Left ventricle myocardium inferior (tissue), 1 donor: ENCODE measurements at regions not wholly inside any gene's neighbourhood (a gene's known extent, or its start where the extent isn't known, plus 50 kb on each side); places are given as distances from the start of the nearest gene placed in this dataset.

ENCODE experiments used
- DNase-seq: peaks from one replicate; pipeline ENCODE4 v3.0.0-alpha.2; 2020
- H3K27ac ChIP-seq: fragments of 200-600 bp; replicated peaks from 2 replicates; pipeline ENCODE4 v1.8.0; 2021
- H3K27me3 ChIP-seq: fragments of 200-600 bp; 2 replicates; pipeline ENCODE4 v1.8.0; 2021; ENCODE audit warnings: low read depth
- H3K36me3 ChIP-seq: fragments of 200-600 bp; 2 replicates; pipeline ENCODE4 v1.8.0; 2021
- H3K4me1 ChIP-seq: fragments of 200-600 bp; 2 replicates; pipeline ENCODE4 v1.8.0; 2021
- H3K4me3 ChIP-seq: fragments of 200-600 bp; 2 replicates; pipeline ENCODE4 v1.8.0; 2021; ENCODE audit warnings: mild to moderate bottlenecking, moderate library complexity
- H3K9me3 ChIP-seq: fragments of 200-600 bp; replicated peaks from 2 replicates; pipeline ENCODE4 v1.8.0; 2021
- CTCF ChIP-seq: fragments of 200-600 bp; IDR thresholded peaks from 2 replicates; pipeline ENCODE4 v1.8.0; 2021; ENCODE audit warnings: antibody characterized with exemption, mild to moderate bottlenecking, borderline replicate concordance
- intact Hi-C: fragments of 100-400 bp; cut with micrococcal nuclease; formaldehyde crosslinking; loops from one replicate; pipeline ENCODE4 v1.11.0; 2022
- donor health status: DM: no; HTN: yes; CAD: no; lungs with severe emphysema.

DNA sequence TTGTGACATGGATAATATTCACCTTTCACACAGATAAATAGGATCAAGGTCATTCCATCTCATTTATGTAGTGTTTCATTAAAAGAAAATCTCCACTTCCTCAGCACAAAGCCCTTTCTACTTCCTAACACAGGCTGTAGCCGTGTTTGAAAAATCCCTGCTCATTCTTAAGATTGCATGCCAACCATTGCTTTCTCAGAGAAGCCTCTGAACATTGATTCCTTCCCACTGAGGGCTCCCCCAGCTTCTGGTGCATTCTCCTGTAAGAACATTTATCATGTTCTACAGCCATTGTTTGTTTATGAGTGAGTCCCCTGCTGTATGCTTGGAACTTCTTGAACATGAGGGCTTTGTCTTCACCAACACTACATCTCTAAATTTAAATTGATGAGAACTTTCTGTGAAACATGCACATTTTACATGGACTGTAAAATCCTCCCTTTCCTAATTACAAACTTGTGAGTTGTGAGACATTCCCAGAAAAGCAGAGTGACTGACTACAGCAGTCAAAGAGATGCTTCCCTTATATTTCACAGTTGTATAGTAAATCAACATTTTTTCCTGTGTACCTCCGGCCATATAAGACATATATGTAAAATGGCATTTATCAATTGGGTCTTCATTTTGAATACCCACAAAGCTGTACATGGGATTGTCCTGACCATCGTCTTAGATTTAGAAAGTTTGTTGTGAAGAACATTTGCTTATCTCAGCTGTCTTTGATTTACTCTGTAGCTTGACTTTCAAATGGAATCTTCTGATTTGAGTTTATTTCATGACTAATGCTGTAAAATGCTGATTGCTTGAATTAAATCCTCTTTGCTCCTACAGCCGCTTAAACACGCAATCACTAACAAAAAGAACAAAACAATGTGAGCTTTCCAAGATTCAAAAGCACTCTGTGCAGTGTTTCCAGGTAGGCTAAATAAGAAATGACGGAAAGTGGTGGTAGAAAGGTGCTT is 600.5 kb upstream of the SLIT2 start:
- Histone ChIP-seq H3K4me3 (no peak overlapping the region), H3K36me3 (no peaks in the 10 kb centered on the region), H3K9me3 (no peaks in the 10 kb centered on the region), H3K27me3 (no peaks in the 10 kb centered on the region), H3K4me1 (peaks cover 4% of the 10 kb centered on the region), H3K27ac (no peak overlapping the region)
- intact Hi-C loops: no loop called here
- no peak for DNase-seq
- no peak for TF ChIP-seq CTCF

GRCh38 chr4:19645589-19645988 is 606.1 kb upstream of the SLIT2 start:
- H3K27ac ChIP-seq: no peak overlapping the region
- no peaks in the 10 kb centered on the region for H3K36me3 ChIP-seq
- DNase-seq: no peak
- no peak overlapping the region for H3K4me3 ChIP-seq
- H3K4me1 ChIP-seq: peaks cover 2% of the 10 kb centered on the region
- H3K27me3 ChIP-seq: no peaks in the 10 kb centered on the region
- intact Hi-C loops: no loop called here
- peaks cover 5% of the 10 kb centered on the region for H3K9me3 ChIP-seq
- no peak for TF ChIP-seq CTCF

DNA sequence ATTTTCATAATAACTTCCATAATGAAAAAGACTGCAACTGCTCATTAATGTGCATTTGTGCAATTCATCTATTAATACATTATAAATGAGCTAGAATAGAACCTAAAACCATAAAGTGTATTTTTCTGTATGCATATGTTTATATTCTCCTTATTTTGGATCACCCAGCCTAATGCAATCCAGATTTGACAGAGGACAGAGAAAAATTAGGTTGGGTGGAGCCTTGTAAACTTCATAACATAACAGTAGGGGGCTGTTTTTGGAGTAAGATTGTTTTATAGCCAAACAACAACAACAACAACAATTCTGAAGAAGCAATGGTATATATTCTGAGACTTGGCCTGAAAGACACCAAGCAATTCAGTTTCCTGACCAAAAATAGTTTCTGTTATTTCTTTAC is 615.3 kb upstream of the SLIT2 start:
- no peaks in the 10 kb centered on the region for H3K36me3 ChIP-seq

DNA sequence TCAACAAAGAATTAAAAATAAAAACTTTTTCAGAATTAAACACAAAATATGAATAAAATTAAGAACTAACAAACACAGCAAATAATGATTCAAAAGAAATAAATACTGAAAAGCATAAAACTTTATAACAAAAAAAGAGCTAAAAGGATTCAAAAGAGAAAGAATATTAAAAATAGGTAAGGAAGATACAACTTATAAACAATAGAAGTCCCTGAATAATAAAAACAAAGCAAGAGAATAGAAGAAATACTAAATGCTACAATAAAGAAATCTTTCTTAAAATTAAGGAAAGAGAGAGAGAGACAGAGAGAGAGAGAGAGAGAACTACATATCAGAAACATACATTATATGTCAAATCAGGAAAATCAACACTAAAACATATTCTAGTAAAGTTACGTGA is 619.9 kb upstream of the SLIT2 start:
- TF ChIP-seq CTCF: no peak
- Histone ChIP-seq H3K9me3 (peaks cover 36% of the 10 kb centered on the region), H3K36me3 (no peaks in the 10 kb centered on the region), H3K4me3 (no peak overlapping the region), H3K27ac (no peak overlapping the region), H3K4me1 (no peaks in the 10 kb centered on the region), H3K27me3 (no peaks in the 10 kb centered on the region)
- no peak for DNase-seq
- intact Hi-C loops: no loop called here

More for the DNA sequence above, 615.3 kb upstream of the SLIT2 start:
- DNase-seq: no peak
- Histone ChIP-seq H3K4me1 (no peaks in the 10 kb centered on the region), H3K27me3 (no peaks in the 10 kb centered on the region), H3K9me3 (peaks cover 34% of the 10 kb centered on the region), H3K4me3 (no peak overlapping the region), H3K27ac (no peak overlapping the region)
- intact Hi-C loops: no loop called here
- TF ChIP-seq CTCF: no peak

GRCh38 chr4:19623866-19624265 is 627.8 kb upstream of the SLIT2 start:
- Histone ChIP-seq H3K27ac (no peak overlapping the region), H3K4me1 (no peaks in the 10 kb centered on the region), H3K27me3 (no peaks in the 10 kb centered on the region), H3K36me3 (no peaks in the 10 kb centered on the region), H3K9me3 (peaks cover 31% of the 10 kb centered on the region), H3K4me3 (no peak overlapping the region)
- no peak for DNase-seq
- no peak for TF ChIP-seq CTCF
- intact Hi-C loops: no loop called here
